HEK293 (cell line): ENCODE measurements at regions not wholly inside any gene's neighbourhood (a gene's known extent, or its start where the extent isn't known, plus 50 kb on each side); places are given as distances from the start of the nearest gene placed in this dataset.

Experiments
- CTCF ChIA-PET: fragments of 350-600 bp; formaldehyde crosslinking; extraction: SDS; loops from one replicate; lab custom pipeline; 2021; ENCODE audit warnings: antibody characterized with exemption; lab: Yijun Ruan, JAX
- POLR2A ChIA-PET: fragments of 300-600 bp; formaldehyde crosslinking; extraction: SDS; loops from one replicate; lab custom pipeline; 2020; ENCODE audit warnings: antibody characterized with exemption, inconsistent platforms; lab: Yijun Ruan, JAX
- H3K27ac ChIP-seq: fragments of 200-500 bp; sonication (Bioruptor generic); 2 replicates; pipeline ENCODE4 v1.5.1; 2014; ENCODE audit warnings: low read depth, low read length, control low read depth, inconsistent platforms; ENCODE audit errors: extremely low read depth
- H3K36me3 ChIP-seq, 2 experiments: fragments of 200-500 bp in 1 of 2; sonication (Bioruptor generic) in 1 of 2; 1 replicate in 1 of 2; 2 replicates in 1 of 2; pipeline ENCODE4 v1.5.1; 2014 to 2017; ENCODE audit warnings: inconsistent platforms in 2 of 2, low read length in 2 of 2; ENCODE audit not compliant: control insufficient read depth in 2 of 2, insufficient read depth in 1 of 2
- H3K4me1 ChIP-seq: fragments of 200-500 bp; sonication (Bioruptor generic); 2 replicates; pipeline ENCODE4 v1.5.1; 2014; ENCODE audit warnings: mild to moderate bottlenecking, low read length, inconsistent platforms; ENCODE audit not compliant: control insufficient read depth, insufficient read depth
- H3K4me3 ChIP-seq: 2 replicates; pipeline ENCODE4 v1.5.1; 2011; ENCODE audit warnings: low read depth, mild to moderate bottlenecking, control low read depth, low read length, moderate library complexity
- H3K9me3 ChIP-seq: fragments of 200-500 bp; sonication (Bioruptor generic); 2 replicates; pipeline ENCODE4 v1.5.1; 2014; ENCODE audit warnings: low read depth, low read length, inconsistent platforms; ENCODE audit not compliant: control insufficient read depth, insufficient read depth
- HOXC10 ChIP-seq: sonication (generic); formaldehyde crosslinking; IDR thresholded peaks from 2 replicates; pipeline ENCODE4 v1.8.1; 2023; ENCODE audit warnings: mild to moderate bottlenecking, missing genetic modification reagents
- TRIM28 ChIP-seq: IDR thresholded peaks from 2 replicates; pipeline ENCODE4 v1.6.1; 2011; ENCODE audit warnings: low read length, control low read depth, borderline replicate concordance
- ZBTB21 ChIP-seq: fragments of 450-650 bp; formaldehyde crosslinking; IDR thresholded peaks from 2 replicates; pipeline ENCODE4 v1.5.1; 2017; ENCODE audit warnings: missing biosample characterization, missing genetic modification characterization
- ZBTB8A ChIP-seq: fragments of 450-650 bp; formaldehyde crosslinking; IDR thresholded peaks from 2 replicates; pipeline ENCODE4 v1.5.1; 2016; ENCODE audit warnings: missing biosample characterization, missing genetic modification characterization
- ZNF121 ChIP-seq: fragments of 450-650 bp; formaldehyde crosslinking; IDR thresholded peaks from 2 replicates; pipeline ENCODE4 v1.5.1; 2016; ENCODE audit warnings: missing biosample characterization, missing genetic modification characterization
- ZNF157 ChIP-seq: fragments of 450-650 bp; formaldehyde crosslinking; IDR thresholded peaks from 2 replicates; pipeline ENCODE4 v1.5.1; 2016; ENCODE audit warnings: missing biosample characterization, missing genetic modification characterization
- ZNF16 ChIP-seq: fragments of 450-650 bp; formaldehyde crosslinking; IDR thresholded peaks from 2 replicates; pipeline ENCODE4 v1.5.1; 2016; ENCODE audit warnings: low read depth, missing biosample characterization, missing genetic modification characterization
- ZNF19 ChIP-seq: fragments of 450-650 bp; formaldehyde crosslinking; IDR thresholded peaks from 2 replicates; pipeline ENCODE4; 2016; ENCODE audit warnings: missing biosample characterization, missing genetic modification characterization, low read depth
- ZNF223 ChIP-seq: fragments of 450-650 bp; formaldehyde crosslinking; IDR thresholded peaks from 2 replicates; pipeline ENCODE4 v1.5.1; 2016; ENCODE audit warnings: missing biosample characterization, missing genetic modification characterization
- ZNF24 ChIP-seq: fragments of 450-650 bp; formaldehyde crosslinking; IDR thresholded peaks from 2 replicates; pipeline ENCODE4 v1.5.1; 2016; ENCODE audit warnings: missing biosample characterization, missing genetic modification characterization
- ZNF335 ChIP-seq: fragments of 450-650 bp; formaldehyde crosslinking; conservative IDR thresholded peaks from 2 replicates; pipeline ENCODE4 v1.5.1; 2016; ENCODE audit warnings: missing biosample characterization, missing genetic modification characterization
- ZNF416 ChIP-seq: fragments of 450-650 bp; formaldehyde crosslinking; IDR thresholded peaks from 2 replicates; pipeline ENCODE4 v1.5.1; 2016; ENCODE audit warnings: missing biosample characterization, missing genetic modification characterization
- ZNF501 ChIP-seq: fragments of 450-650 bp; formaldehyde crosslinking; IDR thresholded peaks from 2 replicates; pipeline ENCODE4 v1.5.1; 2016; ENCODE audit warnings: missing biosample characterization, missing genetic modification characterization
- ZNF544 ChIP-seq: fragments of 450-650 bp; formaldehyde crosslinking; IDR thresholded peaks from 2 replicates; pipeline ENCODE4 v1.5.0; 2017; ENCODE audit warnings: missing biosample characterization, missing genetic modification characterization
- ZNF571 ChIP-seq: fragments of 450-650 bp; formaldehyde crosslinking; IDR thresholded peaks from 2 replicates; pipeline ENCODE4 v1.5.0; 2017; ENCODE audit warnings: missing biosample characterization, missing genetic modification characterization
- ZNF670 ChIP-seq: fragments of 450-650 bp; formaldehyde crosslinking; IDR thresholded peaks from 2 replicates; pipeline ENCODE4 v1.5.1; 2016; ENCODE audit warnings: missing biosample characterization, missing genetic modification characterization, low read depth
- ZNF677 ChIP-seq: fragments of 450-650 bp; IDR thresholded peaks from 2 replicates; pipeline ENCODE4 v1.5.0; 2018; ENCODE audit warnings: missing biosample characterization, mild to moderate bottlenecking, missing genetic modification characterization, moderate library complexity
- ZNF701 ChIP-seq: fragments of 450-650 bp; formaldehyde crosslinking; IDR thresholded peaks from 2 replicates; pipeline ENCODE4 v1.5.1; 2016; ENCODE audit warnings: missing biosample characterization, missing genetic modification characterization
- ZNF777 ChIP-seq: fragments of 450-650 bp; formaldehyde crosslinking; IDR thresholded peaks from 2 replicates; pipeline ENCODE4 v1.5.1; 2017; ENCODE audit warnings: missing biosample characterization, missing genetic modification characterization, borderline replicate concordance
- TF ChIP-seq, protein P1 (sequence below): fragments of 450-650 bp; formaldehyde crosslinking; IDR thresholded peaks from 2 replicates; pipeline ENCODE4 v1.5.1; 2017; ENCODE audit warnings: missing biosample characterization, missing genetic modification characterization
- TF ChIP-seq, protein P2 (sequence below): fragments of 450-650 bp; formaldehyde crosslinking; IDR thresholded peaks from 2 replicates; pipeline ENCODE4 v1.5.1; 2017; ENCODE audit warnings: missing biosample characterization, missing genetic modification characterization
- TF ChIP-seq, protein P3 (sequence below): fragments of 450-650 bp; formaldehyde crosslinking; IDR thresholded peaks from 2 replicates; pipeline ENCODE4 v1.5.1; 2016; ENCODE audit warnings: missing biosample characterization, missing genetic modification characterization
- TF ChIP-seq, protein P4 (sequence below): fragments of 450-650 bp; formaldehyde crosslinking; IDR thresholded peaks from 2 replicates; pipeline ENCODE4 v1.5.1; 2016; ENCODE audit warnings: missing biosample characterization, missing genetic modification characterization
- TF ChIP-seq, protein P5 (sequence below): fragments of 450-650 bp; formaldehyde crosslinking; IDR thresholded peaks from 2 replicates; pipeline ENCODE4 v1.5.1; 2017; ENCODE audit warnings: missing biosample characterization, missing genetic modification characterization
- TF ChIP-seq, protein P6 (sequence below): fragments of 450-650 bp; formaldehyde crosslinking; IDR thresholded peaks from 2 replicates; pipeline ENCODE4 v1.5.1; 2017; ENCODE audit warnings: missing biosample characterization, missing genetic modification characterization

DNA sequence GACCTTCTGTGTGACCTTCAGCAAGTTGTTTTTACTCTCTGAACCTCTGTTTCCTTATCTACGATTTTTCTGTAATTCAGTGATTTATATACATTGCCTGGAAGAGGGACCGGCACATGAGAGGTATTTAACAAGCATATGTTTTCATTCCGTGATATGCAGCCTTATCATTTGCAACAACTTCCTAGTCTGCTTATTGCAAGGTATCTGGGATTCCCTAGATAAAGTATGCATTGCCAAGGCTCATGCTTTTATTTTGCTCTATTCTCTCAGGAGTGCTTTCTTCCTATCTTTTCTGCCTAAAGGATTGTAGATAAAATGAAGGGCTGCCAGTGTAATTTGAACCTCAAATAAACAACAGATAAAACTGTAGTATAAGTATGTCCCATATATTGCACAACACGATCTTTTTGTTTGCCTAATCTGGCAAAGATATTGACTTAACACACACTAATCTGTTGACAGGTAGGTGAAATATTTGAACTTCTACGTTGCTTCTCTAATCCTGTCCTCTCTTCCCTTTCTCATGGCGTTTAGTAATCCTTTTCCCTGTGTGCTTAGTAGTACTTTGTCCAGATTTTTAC lies 377.2 kb upstream of the TNC start (continued):
- no peak for TF ChIP-seq ZNF677
- TF ChIP-seq, protein P1, sequence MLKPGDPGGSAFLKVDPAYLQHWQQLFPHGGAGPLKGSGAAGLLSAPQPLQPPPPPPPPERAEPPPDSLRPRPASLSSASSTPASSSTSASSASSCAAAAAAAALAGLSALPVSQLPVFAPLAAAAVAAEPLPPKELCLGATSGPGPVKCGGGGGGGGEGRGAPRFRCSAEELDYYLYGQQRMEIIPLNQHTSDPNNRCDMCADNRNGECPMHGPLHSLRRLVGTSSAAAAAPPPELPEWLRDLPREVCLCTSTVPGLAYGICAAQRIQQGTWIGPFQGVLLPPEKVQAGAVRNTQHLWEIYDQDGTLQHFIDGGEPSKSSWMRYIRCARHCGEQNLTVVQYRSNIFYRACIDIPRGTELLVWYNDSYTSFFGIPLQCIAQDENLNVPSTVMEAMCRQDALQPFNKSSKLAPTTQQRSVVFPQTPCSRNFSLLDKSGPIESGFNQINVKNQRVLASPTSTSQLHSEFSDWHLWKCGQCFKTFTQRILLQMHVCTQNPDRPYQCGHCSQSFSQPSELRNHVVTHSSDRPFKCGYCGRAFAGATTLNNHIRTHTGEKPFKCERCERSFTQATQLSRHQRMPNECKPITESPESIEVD (tag by site-specific recombination): peak; percentile 43; the same call in 1 of the 2 replicates
- no peak for TF ChIP-seq ZNF24 (tag by site-specific recombination)
- TF ChIP-seq ZNF670 (tag by site-specific recombination): no peak
- TF ChIP-seq ZNF121 (tag by site-specific recombination): no peak
- TF ChIP-seq, protein P2, sequence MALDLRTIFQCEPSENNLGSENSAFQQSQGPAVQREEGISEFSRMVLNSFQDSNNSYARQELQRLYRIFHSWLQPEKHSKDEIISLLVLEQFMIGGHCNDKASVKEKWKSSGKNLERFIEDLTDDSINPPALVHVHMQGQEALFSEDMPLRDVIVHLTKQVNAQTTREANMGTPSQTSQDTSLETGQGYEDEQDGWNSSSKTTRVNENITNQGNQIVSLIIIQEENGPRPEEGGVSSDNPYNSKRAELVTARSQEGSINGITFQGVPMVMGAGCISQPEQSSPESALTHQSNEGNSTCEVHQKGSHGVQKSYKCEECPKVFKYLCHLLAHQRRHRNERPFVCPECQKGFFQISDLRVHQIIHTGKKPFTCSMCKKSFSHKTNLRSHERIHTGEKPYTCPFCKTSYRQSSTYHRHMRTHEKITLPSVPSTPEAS: no peak
- TF ChIP-seq, protein P3, sequence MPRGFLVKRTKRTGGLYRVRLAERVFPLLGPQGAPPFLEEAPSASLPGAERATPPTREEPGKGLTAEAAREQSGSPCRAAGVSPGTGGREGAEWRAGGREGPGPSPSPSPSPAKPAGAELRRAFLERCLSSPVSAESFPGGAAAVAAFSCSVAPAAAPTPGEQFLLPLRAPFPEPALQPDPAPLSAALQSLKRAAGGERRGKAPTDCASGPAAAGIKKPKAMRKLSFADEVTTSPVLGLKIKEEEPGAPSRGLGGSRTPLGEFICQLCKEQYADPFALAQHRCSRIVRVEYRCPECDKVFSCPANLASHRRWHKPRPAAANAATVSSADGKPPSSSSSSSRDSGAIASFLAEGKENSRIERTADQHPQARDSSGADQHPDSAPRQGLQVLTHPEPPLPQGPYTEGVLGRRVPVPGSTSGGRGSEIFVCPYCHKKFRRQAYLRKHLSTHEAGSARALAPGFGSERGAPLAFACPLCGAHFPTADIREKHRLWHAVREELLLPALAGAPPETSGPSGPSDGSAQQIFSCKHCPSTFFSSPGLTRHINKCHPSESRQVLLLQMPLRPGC (tag by site-specific recombination): no peak
- 0 out of 2 replicates have a peak, but pooled peaks have one; percentile 11 for TF ChIP-seq ZNF335 (tag by site-specific recombination)
- peak; percentile 74 for TF ChIP-seq TRIM28
- no peak for TF ChIP-seq ZNF544 (tag by site-specific recombination)
- no peak for TF ChIP-seq HOXC10

DNA sequence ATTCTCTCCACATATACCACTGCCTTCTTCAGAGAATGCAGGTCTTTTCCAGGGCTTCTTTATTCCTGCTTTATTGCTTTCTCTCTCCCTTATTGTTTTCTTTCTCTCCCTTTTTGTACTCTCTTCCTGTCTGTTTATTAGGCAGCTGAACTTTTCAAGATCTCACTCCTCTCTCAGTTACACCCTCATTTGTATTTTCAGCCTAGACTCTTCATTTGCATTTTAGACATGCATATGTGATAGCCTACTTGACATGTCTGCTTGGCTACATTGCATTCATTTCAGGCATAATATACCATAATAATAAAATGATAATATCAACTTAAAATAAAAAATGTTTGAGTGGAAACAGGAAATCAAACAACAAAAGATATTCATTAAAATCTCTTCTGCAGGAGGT lies 377.9 kb upstream of the TNC start:
- no peak for TF ChIP-seq ZBTB8A (tag by site-specific recombination)
- TF ChIP-seq ZNF335 (tag by site-specific recombination): 0 out of 2 replicates have a peak, but pooled peaks have one; percentile 29
- TF ChIP-seq, all 188 proteins: peak for 1
- POLR2A ChIA-PET: no interaction called here
- Histone ChIP-seq H3K9me3 (no peaks in the 10 kb centered on the region), H3K36me3 (no peaks in the 10 kb centered on the region), H3K4me3 (no peak overlapping the region), H3K4me1 (peaks cover 11% of the 10 kb centered on the region; the same call in 1 of the 2 replicates), H3K27ac (peak overlapping the region; percentile 43)
- CTCF ChIA-PET: interaction anchor here (0.6 to 0.7 kb wide), 2 partner anchors 22 to 815 kb away, joined by 3 read pairs; no protein-coding TSS in a partner anchor

DNA sequence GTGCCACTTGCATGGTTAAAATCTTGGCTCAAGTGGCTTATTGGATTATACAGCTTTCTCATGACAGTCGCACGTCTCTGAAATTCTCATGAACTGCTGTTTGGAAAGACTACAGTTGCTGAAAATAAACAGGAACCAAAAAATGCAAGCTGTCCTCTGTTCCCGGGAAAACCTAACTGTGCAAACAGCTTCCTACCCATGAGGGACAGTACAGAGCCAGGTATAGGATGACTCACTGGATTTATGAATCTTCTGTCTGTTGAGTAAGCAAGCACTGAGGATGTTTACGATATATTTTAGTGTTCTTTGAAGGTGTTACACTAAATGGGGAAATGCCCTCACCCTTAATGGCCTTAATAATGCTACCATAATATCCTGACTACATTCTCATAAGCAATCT lies 380.3 kb upstream of the TNC start:
- no peak overlapping the region for H3K27ac ChIP-seq
- ChIA-PET POLR2A (no interaction called here), CTCF (no interaction called here)
- no peaks in the 10 kb centered on the region for H3K9me3 ChIP-seq
- H3K4me3 ChIP-seq: no peak overlapping the region
- H3K4me1 ChIP-seq: peaks cover 11% of the 10 kb centered on the region; the same call in 1 of the 2 replicates
- H3K36me3 ChIP-seq: no peaks in the 10 kb centered on the region
- TF ChIP-seq, protein P4, sequence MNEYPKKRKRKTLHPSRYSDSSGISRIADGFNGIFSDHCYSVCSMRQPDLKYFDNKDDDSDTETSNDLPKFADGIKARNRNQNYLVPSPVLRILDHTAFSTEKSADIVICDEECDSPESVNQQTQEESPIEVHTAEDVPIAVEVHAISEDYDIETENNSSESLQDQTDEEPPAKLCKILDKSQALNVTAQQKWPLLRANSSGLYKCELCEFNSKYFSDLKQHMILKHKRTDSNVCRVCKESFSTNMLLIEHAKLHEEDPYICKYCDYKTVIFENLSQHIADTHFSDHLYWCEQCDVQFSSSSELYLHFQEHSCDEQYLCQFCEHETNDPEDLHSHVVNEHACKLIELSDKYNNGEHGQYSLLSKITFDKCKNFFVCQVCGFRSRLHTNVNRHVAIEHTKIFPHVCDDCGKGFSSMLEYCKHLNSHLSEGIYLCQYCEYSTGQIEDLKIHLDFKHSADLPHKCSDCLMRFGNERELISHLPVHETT (tag by site-specific recombination): no peak
- TF ChIP-seq, protein P5, sequence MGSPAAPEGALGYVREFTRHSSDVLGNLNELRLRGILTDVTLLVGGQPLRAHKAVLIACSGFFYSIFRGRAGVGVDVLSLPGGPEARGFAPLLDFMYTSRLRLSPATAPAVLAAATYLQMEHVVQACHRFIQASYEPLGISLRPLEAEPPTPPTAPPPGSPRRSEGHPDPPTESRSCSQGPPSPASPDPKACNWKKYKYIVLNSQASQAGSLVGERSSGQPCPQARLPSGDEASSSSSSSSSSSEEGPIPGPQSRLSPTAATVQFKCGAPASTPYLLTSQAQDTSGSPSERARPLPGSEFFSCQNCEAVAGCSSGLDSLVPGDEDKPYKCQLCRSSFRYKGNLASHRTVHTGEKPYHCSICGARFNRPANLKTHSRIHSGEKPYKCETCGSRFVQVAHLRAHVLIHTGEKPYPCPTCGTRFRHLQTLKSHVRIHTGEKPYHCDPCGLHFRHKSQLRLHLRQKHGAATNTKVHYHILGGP (tag by site-specific recombination): no peak
- no peak for TF ChIP-seq ZNF223 (tag by site-specific recombination)
- TF ChIP-seq ZNF16 (tag by site-specific recombination): no peak
- TF ChIP-seq ZNF571 (tag by site-specific recombination): no peak
- no peak for TF ChIP-seq ZNF19 (tag by site-specific recombination)
- no peak for TF ChIP-seq ZNF701
- no peak for TF ChIP-seq ZNF777 (tag by site-specific recombination)
- no peak for TF ChIP-seq ZNF501 (tag by site-specific recombination)
- TF ChIP-seq ZNF157 (tag by site-specific recombination): no peak
- TF ChIP-seq, protein P6, sequence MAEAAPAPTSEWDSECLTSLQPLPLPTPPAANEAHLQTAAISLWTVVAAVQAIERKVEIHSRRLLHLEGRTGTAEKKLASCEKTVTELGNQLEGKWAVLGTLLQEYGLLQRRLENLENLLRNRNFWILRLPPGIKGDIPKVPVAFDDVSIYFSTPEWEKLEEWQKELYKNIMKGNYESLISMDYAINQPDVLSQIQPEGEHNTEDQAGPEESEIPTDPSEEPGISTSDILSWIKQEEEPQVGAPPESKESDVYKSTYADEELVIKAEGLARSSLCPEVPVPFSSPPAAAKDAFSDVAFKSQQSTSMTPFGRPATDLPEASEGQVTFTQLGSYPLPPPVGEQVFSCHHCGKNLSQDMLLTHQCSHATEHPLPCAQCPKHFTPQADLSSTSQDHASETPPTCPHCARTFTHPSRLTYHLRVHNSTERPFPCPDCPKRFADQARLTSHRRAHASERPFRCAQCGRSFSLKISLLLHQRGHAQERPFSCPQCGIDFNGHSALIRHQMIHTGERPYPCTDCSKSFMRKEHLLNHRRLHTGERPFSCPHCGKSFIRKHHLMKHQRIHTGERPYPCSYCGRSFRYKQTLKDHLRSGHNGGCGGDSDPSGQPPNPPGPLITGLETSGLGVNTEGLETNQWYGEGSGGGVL (tag by site-specific recombination): no peak
- TF ChIP-seq ZNF416: no peak
- no peak for TF ChIP-seq ZBTB21
